ENCODE measurements at regions not wholly inside any gene's neighbourhood (a gene's known extent, or its start where the extent isn't known, plus 50 kb on each side); places are given as distances from the start of the nearest gene placed in this dataset.

DNA sequence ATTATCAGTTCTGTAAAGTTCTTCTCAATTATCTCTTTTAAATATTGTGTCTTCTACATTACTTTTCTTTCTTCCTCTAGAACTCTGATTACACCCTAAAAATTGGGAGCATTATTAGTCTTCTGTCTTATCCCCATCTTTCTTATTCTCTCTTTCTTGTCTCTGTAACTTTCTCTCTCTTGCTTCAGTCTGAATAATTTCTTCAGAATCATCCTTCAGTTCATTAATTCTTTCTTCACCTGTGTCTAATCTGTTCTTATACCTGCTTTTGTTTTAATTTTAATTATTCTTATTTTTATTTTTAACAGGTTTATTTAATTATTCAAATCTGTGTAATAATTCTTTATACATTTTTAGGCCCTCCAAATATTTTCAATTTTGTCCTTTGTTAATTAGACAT lies 114.3 kb downstream of the GATA3 start:
- TF ChIP-seq, protein P1, sequence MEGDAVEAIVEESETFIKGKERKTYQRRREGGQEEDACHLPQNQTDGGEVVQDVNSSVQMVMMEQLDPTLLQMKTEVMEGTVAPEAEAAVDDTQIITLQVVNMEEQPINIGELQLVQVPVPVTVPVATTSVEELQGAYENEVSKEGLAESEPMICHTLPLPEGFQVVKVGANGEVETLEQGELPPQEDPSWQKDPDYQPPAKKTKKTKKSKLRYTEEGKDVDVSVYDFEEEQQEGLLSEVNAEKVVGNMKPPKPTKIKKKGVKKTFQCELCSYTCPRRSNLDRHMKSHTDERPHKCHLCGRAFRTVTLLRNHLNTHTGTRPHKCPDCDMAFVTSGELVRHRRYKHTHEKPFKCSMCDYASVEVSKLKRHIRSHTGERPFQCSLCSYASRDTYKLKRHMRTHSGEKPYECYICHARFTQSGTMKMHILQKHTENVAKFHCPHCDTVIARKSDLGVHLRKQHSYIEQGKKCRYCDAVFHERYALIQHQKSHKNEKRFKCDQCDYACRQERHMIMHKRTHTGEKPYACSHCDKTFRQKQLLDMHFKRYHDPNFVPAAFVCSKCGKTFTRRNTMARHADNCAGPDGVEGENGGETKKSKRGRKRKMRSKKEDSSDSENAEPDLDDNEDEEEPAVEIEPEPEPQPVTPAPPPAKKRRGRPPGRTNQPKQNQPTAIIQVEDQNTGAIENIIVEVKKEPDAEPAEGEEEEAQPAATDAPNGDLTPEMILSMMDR (conservative IDR thresholded peaks at IDR 0.05) = no peak
- TF ChIP-seq EZH2 (IDR thresholded peaks at IDR 0.05; ENCODE audit: low read depth) = no peak
